CD4-positive, alpha-beta T cell (primary cell): ENCODE measurements at regions not wholly inside any gene's neighbourhood (a gene's known extent, or its start where the extent isn't known, plus 50 kb on each side); places are given as distances from the start of the nearest gene placed in this dataset.

Experiments
- ATAC-seq: fragments of 200-7000 bp; cut with Tn5 transposase; one replicate; pipeline ENCODE4 v1.10.0; 2022; ENCODE audit warnings: mild to moderate bottlenecking; ENCODE audit not compliant: poor library complexity
- CTCF ChIA-PET: fragments of 350-600 bp; sonication (Branson Sonifier 250); formaldehyde crosslinking; loops from one replicate; lab custom pipeline; 2021; ENCODE audit warnings: antibody characterized with exemption, inconsistent platforms; lab: Charles Lee
- POLR2A ChIA-PET: fragments of 350-600 bp; sonication (Branson Sonifier 250); formaldehyde crosslinking; loops from one replicate; lab custom pipeline; 2021; ENCODE audit warnings: antibody characterized with exemption, inconsistent platforms; lab: Charles Lee
- DNase-seq, 14 experiments: peaks; one replicate each; pipeline ENCODE4 v3.0.0-alpha.2; 2013 to 2020; ENCODE audit warnings: mixed read lengths in 2 of 14
- H3K27ac ChIP-seq, 2 donors: one replicate each; pipeline versions ENCODE4 v1.5.1 to v1.7.0; 2013; ENCODE audit warnings: low read length in 2 of 2, low read depth in 1 of 2, mild to moderate bottlenecking in 1 of 2
- H3K27me3 ChIP-seq, 2 experiments: 1 replicate in 1 of 2; 2 replicates in 1 of 2; pipeline versions ENCODE4 v1.6.1 to v1.7.0; 2013; ENCODE audit warnings: low read length in 2 of 2, control low read depth in 1 of 2, mild to moderate bottlenecking in 1 of 2, moderate library complexity in 1 of 2; ENCODE audit not compliant: insufficient read depth in 2 of 2, control insufficient read depth in 1 of 2
- H3K36me3 ChIP-seq: one replicate; pipeline ENCODE4 v1.6.1; 2013; ENCODE audit warnings: low read length, control low read depth; ENCODE audit not compliant: insufficient read depth
- H3K4me1 ChIP-seq: one replicate; pipeline ENCODE4 v1.6.1; 2013; ENCODE audit warnings: low read length, control low read depth; ENCODE audit not compliant: insufficient read depth
- H3K4me3 ChIP-seq: one replicate; pipeline ENCODE4 v1.5.1; 2013; ENCODE audit warnings: mild to moderate bottlenecking, low read length, moderate library complexity
- H3K9me3 ChIP-seq, 2 experiments: 1 replicate in 1 of 2; 2 replicates in 1 of 2; pipeline versions ENCODE4 v1.6.1 to v1.7.0; 2013; ENCODE audit warnings: low read length in 2 of 2, mild to moderate bottlenecking in 2 of 2, control low read depth in 1 of 2, moderate library complexity in 1 of 2; ENCODE audit not compliant: control insufficient read depth in 1 of 2, insufficient read depth in 1 of 2
- H3K27ac Mint-ChIP-seq: one replicate; pipeline ENCODE4 v1.8.0; 2020; ENCODE audit warnings: mixed read lengths
- H3K27me3 Mint-ChIP-seq: one replicate; pipeline ENCODE4 v1.8.0; 2021; ENCODE audit warnings: mixed read lengths
- H3K36me3 Mint-ChIP-seq: one replicate; pipeline ENCODE4 v1.8.0; 2021; ENCODE audit warnings: low read depth, mixed read lengths
- H3K4me1 Mint-ChIP-seq: one replicate; pipeline ENCODE4 v1.8.0; 2021; ENCODE audit warnings: low read depth, mixed read lengths
- H3K4me3 Mint-ChIP-seq: one replicate; pipeline ENCODE4 v1.8.0; 2020; ENCODE audit warnings: mild to moderate bottlenecking, mixed read lengths
- H3K9me3 Mint-ChIP-seq: one replicate; pipeline ENCODE4 v1.8.0; 2020; ENCODE audit warnings: mixed read lengths
- CTCF ChIP-seq: fragments of 200-600 bp; IDR thresholded peaks from one replicate; pipeline ENCODE4 v1.8.0; 2022; ENCODE audit warnings: antibody characterized with exemption, mild to moderate bottlenecking
- intact Hi-C, 2 experiments: fragments of 100-400 bp; cut with DNase I in 1 of 2; cut with micrococcal nuclease in 1 of 2; formaldehyde crosslinking; loops; one replicate each; pipeline versions ENCODE4 v1.15.1 to v1.9.0; 2023 to 2025; cut with DNase I, micrococcal nuclease

- Histone ChIP-seq H3K36me3 (no peaks in the 10 kb centered on the region), H3K27me3 (no peaks in the 10 kb centered on the region), H3K9me3 (no peaks in the 10 kb centered on the region), H3K27ac (no peak overlapping the region), H3K4me3 (no peak overlapping the region), H3K4me1 (no peaks in the 10 kb centered on the region)
- no peak for TF ChIP-seq CTCF
- DNase-seq, result no peak
- Mint-ChIP-seq H3K36me3 (no peaks in the 10 kb centered on the region), H3K4me3 (no peak overlapping the region), H3K4me1 (no peaks in the 10 kb centered on the region), H3K9me3 (no peaks in the 10 kb centered on the region), H3K27me3 (no peaks in the 10 kb centered on the region), H3K27ac (no peak overlapping the region)
- ChIA-PET POLR2A (no interaction called here), CTCF (no interaction called here)
- ATAC-seq, result no peak
- intact Hi-C loops, result no loop called here
Measured at GRCh38 chr5:123906698-123907295, 394.8 kb downstream of the CSNK1G3 start.

GRCh38 chr5:123885081-123885480 is 373.1 kb downstream of the CSNK1G3 start:
- intact Hi-C loops, result no loop called here
- H3K4me1 ChIP-seq, result no peaks in the 10 kb centered on the region
- no peaks in the 10 kb centered on the region for H3K27me3 ChIP-seq
- H3K27ac Mint-ChIP-seq, result no peak overlapping the region
- ChIA-PET CTCF (no interaction called here), POLR2A (no interaction called here)
- no peak for TF ChIP-seq CTCF
- no peak overlapping the region for H3K4me3 Mint-ChIP-seq
- peaks cover 2% of the 10 kb centered on the region for H3K9me3 Mint-ChIP-seq
- peaks cover 0 to 7% of the 10 kb centered on the region in 2 experiments for H3K9me3 ChIP-seq
- H3K4me1 Mint-ChIP-seq, result no peaks in the 10 kb centered on the region
- H3K36me3 Mint-ChIP-seq, result no peaks in the 10 kb centered on the region
- H3K27me3 Mint-ChIP-seq, result no peaks in the 10 kb centered on the region
- H3K36me3 ChIP-seq, result no peaks in the 10 kb centered on the region
- DNase-seq (no peak), ATAC-seq (no peak)
- H3K27ac ChIP-seq, result no peak overlapping the region
- no peak overlapping the region for H3K4me3 ChIP-seq

GRCh38 chr5:123882965-123883345 is 371.0 kb downstream of the CSNK1G3 start:
- Histone ChIP-seq H3K27ac (no peak overlapping the region), H3K4me1 (no peaks in the 10 kb centered on the region), H3K9me3 (peaks cover 0 to 10% of the 10 kb centered on the region in 2 experiments), H3K27me3 (no peaks in the 10 kb centered on the region), H3K4me3 (no peak overlapping the region), H3K36me3 (no peaks in the 10 kb centered on the region)
- DNase-seq, result no peak
- intact Hi-C loops, result no loop called here
- Mint-ChIP-seq H3K4me3 (no peak overlapping the region), H3K27ac (no peak overlapping the region), H3K9me3 (peaks cover 2% of the 10 kb centered on the region), H3K36me3 (no peaks in the 10 kb centered on the region), H3K4me1 (no peaks in the 10 kb centered on the region), H3K27me3 (no peaks in the 10 kb centered on the region)
- no peak for TF ChIP-seq CTCF
- ChIA-PET POLR2A (no interaction called here), CTCF (interaction anchor here (1.3 kb wide), 1 partner anchor 9 kb away, joined by 3 read pairs; no protein-coding TSS in a partner anchor)
- ATAC-seq, result no peak
